ENCODE measurements at regions not wholly inside any gene's neighbourhood (a gene's known extent, or its start where the extent isn't known, plus 50 kb on each side); places are given as distances from the start of the nearest gene placed in this dataset.

GRCh38 chr18:67282796-67283195 lies 233.7 kb downstream of the DSEL start:
- no peak for DNase-seq

DNA sequence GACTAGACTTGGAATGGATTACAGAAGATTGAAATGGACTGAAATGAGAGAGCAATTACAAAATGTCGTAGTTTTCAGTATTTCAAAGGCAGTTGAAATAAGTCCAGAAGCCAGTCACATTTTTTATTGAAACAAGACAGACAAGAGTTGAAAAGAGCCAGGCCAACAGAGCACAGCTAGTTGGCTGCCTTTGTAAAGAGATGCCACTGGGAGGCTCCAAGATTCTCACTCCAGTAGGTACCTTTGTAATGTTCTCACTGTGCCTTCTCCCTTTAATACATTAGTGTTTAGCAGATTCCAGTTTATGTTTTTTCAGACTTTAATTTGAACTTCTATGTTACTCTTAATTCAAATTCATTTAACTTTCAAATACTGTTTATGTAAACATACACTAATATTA lies 234.8 kb downstream of the DSEL start:
- DNase-seq, result no peak

DNA sequence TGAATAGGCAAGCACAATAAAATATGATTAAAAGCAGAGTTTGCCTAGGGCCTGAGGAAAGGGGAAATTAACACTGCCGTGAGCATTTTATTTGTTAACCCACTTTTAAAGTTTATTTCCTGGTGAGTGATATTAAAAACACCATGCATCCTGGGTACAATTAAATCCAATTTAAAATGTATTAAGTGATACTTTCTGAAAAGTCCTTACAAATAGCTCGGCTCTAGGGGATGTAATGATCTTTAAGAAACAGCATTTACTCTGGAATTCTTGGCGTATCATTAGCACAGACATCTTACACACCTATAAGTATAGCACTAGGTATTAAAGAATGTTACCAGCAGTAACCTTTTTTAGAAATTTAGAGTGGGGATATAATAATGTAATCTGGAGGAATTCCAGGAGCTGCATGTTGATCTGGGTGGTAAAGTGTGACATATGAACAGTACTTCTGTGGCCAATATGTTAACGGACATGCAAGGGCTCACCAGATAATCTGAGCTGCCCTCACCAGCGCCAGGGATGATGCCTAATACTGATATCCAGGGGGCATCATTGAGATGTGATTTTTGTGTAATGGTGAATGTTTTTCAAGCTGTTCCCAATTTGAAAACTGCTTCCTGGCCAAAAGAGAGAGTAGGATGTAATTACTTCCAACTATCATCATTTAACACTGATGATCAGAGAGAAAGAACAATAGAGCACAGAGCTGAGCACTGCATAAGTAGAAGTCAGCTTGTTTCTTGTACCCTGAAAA lies 235.9 kb downstream of the DSEL start:
- no peak for DNase-seq

DNA sequence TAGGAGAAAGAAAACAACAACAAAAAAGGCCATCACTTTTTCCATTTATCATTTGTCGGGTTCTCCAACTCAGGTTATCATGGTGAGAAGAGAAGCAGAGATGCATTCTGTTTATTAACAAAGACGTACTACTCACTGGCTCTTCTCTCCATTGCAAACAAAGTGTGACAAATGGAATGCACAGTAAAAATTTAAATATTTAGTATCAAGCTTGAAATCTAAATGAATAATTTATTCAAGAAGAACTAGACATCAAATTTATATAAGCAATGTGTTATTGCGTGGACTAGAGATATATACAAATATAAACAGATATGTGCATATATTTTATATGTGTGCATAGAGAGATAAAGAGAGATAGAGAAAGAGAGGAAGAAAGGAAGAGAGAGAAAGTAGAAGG lies 236.5 kb downstream of the DSEL start:
- DNase-seq, result no peak

GRCh38 chr18:67278984-67279383 lies 237.5 kb downstream of the DSEL start:
- no peak for DNase-seq

DNA sequence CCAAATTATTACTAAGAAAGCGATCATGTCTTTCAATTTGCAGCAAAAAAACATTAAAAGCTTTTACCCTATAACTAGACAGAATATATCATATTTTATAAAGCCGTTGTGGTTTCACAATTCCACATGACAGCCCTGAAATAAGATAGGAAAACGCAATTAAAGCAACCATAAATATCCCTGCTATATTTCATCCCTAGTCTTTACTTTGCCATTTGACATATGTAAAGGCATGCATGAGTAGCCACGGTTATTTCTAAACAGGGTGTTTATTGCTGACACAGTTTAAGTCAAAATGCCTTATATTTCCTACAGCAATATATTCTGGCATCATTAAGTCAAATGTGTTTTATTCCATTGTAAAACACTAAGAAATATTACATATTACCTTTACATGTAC lies 239.9 kb downstream of the DSEL start:
- no peak for DNase-seq

GRCh38 chr18:67273288-67273687 lies 243.2 kb downstream of the DSEL start:
- no peak for DNase-seq

- DNase-seq, result no peak
Measured at GRCh38 chr18:67269206-67269605, 247.3 kb downstream of the DSEL start.

DNA sequence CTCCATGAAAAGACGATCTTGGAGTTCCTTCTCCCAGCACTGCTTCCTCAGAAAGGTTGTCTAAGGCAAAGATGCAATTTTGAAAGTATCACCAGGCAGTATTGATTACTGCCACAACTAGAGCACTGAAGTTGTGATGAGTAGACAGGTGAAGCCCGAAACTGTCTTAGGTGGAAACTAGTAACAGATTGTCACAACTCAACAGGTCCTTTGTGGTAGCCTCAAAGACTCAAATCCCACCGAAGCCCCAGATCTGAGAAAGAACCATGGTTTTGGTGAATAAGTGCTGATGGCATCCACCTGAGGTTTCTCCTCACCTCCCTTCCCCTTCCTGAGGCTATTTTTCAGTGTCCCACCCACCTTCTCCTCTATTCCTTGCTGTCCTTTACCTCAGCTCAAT lies 248.0 kb downstream of the DSEL start:
- DNase-seq, result no peak

- DNase-seq, result no peak
Measured at GRCh38 chr18:67266246-67267237, 250.0 kb downstream of the DSEL start.

GRCh38 chr18:67265464-67266245 lies 250.9 kb downstream of the DSEL start:
- DNase-seq, result peak; percentile 61

- DNase-seq, result no peak
Measured at GRCh38 chr18:67261931-67262552, 254.5 kb downstream of the DSEL start.

DNA sequence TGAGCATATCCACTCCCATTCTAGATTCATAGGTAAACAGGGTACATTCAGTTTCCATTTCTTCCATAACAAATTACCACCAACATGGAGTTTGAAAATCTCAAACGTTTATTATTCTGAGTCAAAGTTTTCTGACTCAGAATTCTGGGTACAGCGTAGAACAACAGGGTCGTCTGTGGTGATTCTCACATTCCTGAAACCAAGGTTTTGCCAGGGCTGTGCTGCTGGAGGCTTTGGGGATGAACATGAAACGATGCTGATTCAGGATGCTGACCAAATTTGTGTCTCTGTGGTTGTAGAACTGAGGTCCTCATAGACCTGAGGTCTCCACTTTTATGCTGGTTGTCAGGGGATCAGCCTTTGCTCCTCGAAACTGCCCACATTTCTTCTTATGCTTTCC lies 255.7 kb downstream of the DSEL start:
- DNase-seq, result no peak

- DNase-seq, result no peak
Measured at GRCh38 chr18:67250776-67251424, 265.6 kb downstream of the DSEL start.

DNA sequence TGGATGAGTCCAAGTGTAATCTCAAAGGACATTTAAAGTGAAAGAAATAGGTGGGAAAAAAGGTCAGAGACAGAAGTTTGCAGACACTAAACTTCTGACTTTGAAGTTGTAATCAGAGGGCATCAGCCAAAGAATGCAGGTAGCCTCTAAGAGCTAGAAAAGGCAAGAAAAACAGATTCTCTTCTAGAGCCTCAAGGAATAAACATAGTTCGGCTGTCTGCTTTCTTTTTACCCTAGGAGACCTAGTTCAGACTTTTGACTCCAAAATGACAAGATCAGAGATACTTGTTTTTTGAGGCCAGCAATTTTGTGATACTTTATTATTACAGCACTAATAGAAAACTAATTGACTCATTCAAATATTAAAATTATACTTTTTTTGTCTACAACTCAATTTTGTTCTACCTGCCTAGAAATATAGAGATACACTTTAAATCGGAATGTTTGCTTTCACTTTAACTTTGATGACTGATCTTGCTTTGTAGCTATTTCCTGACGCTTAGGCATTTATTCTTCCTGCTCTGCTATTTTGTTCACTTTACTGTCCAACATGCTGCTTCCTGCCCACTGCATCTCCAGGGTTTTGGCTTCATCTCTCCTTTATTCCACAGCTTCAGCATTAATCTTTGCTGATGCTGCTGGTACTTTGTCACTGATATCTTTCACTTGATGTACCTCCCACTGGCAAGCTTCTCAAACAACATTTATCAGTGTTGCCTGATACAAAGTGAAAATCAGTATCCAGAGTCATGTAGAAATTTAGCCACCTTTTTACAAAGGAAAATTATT lies 272.5 kb downstream of the DSEL start:
- DNase-seq, result no peak

- DNase-seq, result no peak
Measured at GRCh38 chr18:67242001-67242400, 274.5 kb downstream of the DSEL start.

DNA sequence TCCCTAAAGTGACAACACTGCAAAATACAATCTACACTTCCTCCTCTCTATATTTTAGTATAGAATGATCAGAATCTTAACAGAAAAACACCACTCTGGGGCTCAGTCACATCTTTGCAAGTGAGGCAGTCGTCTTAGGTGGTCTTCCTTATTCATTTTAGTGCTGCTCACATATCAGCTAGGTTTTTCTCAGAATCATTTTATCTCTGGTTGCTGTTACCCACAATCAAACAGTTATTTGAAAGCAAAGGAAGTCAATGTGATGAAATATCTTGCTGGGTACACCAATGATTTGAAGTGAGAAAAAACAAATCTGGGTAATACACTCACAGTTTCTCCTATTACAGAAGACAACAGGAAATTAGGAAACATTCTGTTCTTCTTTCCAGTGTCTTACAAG lies 275.2 kb downstream of the DSEL start:
- no peak for DNase-seq

- no peak for DNase-seq
Measured at GRCh38 chr18:67239826-67240225, 276.7 kb downstream of the DSEL start.

DNA sequence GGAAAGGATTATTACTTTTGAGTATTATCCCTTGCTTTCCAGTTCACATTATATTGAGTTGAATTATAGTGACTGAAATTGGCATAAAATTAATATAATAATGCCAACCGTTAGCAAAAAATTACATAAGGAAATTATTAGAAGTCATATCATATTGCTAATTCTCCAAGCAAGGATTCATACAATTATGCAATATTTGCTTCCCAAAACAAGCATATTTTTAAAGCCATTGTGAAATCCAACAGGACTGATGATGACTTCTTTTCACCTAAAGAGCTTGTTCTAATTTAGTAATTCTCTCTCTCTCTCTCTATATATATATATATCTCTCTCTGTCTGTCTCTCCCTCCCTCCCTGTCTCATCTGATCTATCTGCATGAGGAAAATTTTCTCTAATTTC lies 283.5 kb downstream of the DSEL start:
- no peak for DNase-seq

DNA sequence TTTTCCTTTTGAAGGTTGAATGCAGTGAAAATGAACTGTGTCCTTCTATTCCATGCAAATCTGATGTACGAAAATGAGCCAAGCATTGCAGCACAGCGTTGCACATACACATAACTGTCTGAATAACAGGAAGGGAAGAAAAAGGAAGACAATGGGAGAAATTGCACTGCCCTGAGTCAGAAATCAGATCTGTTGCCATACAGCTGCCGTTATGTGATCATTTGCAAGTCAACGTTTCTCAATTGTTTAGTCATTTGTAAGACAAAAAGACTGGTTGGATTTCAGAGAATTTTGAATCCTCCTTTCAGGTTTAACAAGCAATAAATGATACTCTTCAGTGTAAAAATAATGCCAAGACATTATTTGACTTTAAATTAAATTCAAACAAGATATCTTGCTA lies 284.1 kb downstream of the DSEL start:
- DNase-seq, result no peak

DNA sequence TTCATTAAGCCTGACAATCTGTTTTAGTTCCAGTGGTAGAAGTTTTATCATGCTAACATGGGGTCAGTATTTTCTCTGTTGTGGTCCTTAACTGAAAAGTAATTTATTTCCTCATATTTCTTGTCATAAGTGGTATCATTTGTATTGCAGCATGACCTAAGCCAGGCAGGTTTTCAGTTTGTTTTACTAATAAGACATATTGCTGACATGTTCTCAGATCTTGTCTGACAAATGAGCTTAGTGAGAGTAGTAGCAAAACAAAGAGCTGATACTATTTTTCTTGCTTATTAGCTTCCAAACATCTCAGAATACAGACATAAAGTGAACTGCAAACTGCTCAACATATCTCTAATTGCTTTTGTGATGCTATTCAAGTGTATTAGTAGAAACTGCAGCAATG lies 293.6 kb downstream of the DSEL start:
- no peak for DNase-seq

Measured in NCI-H226 (cell line).